ENCODE measurements at regions not wholly inside any gene's neighbourhood (a gene's known extent, or its start where the extent isn't known, plus 50 kb on each side); places are given as distances from the start of the nearest gene placed in this dataset.

- TF ChIP-seq CTCF (conservative IDR thresholded peaks at IDR 0.05; ENCODE audit: low read depth in 2 of 2) (peak; percentile 57 to 72), EZH2 (IDR thresholded peaks at IDR 0.05; ENCODE audit: low read depth, unreplicated experiment) (no peak), JUNB (IDR thresholded peaks at IDR 0.05; ENCODE audit: unreplicated experiment) (no peak)
Observed at GRCh38 chr15:66905954-66906353, 159.4 kb upstream of the SMAD3 start.

All from GM23338 (cell line).